Stimulated activated CD4-positive, alpha-beta T cell treated with anti-CD3 and anti-CD28 coated beads, TNF-alpha, amount 100 ng/mL, for 24 hours (primary cell): ENCODE measurements at regions not wholly inside any gene's neighbourhood (a gene's known extent, or its start where the extent isn't known, plus 50 kb on each side); places are given as distances from the start of the nearest gene placed in this dataset.

Source experiments
- DNase-seq, 3 experiments: peaks; one replicate each; pipeline ENCODE4 v3.0.0-alpha.2; 2020; ENCODE audit warnings: low read depth in 3 of 3

DNA sequence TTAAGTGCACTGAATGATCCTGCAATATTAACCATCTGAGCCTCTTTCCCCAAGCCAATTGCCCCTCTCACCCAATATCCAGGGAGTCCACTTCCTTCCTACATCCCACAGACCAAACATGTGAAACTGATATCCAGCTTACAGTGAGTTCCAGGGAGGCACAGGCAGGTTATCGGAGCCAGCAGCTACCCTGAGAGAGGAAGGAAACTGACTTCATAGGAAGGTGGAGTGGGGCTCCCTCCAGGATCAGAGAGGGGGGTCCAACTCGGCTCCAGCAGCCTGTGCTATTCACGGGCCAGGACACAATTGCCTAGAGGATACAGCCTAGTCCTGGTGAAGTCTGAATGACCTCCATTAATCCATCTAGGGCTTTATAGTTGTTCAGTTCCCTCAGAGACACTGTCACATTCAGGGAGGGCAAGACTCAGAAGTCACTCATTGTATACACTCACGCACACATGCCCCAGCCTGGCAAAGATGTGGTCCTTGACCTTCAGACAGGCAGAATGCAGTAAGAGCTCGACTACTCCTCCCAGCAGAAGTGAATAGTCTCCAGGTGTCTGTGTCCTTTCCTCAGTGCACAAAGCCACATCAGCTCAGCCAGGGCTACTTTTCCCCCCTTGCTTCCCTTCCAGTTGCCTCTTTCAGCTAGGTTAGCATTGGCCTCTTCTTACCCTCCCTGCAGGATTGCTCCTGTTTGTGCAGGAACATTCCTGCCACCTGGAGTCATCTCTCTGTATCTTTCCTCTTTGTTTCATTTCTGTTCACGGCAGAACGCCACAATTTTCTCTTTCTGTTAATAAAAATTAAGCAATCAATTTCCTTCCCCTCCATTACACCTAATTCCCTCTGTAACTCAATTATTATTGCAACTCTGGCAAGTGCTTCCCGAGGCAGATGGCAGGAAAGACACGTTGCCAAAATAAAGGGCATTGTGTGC is 501.7 kb downstream of the ARHGEF28 start:
- DNase-seq, result no peak

DNA sequence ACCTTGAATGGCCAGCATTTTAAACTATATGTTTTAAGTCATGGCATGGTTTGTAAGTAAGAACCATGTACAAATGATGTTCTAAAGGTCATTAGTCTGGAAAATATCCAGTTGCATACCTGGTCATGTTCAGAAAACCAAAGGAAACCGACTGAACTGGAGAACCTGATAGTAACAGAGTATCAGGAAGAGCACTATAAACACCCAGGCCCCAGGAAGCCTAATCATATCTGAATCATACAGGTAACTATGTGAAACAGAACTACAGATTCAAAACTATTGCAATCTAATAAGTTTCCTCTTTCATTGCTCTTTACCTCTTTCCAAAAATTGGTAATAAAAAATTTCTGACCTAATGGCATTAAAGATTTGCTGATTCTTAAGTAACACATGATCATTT is 500.3 kb downstream of the ARHGEF28 start:
- no peak for DNase-seq

DNA sequence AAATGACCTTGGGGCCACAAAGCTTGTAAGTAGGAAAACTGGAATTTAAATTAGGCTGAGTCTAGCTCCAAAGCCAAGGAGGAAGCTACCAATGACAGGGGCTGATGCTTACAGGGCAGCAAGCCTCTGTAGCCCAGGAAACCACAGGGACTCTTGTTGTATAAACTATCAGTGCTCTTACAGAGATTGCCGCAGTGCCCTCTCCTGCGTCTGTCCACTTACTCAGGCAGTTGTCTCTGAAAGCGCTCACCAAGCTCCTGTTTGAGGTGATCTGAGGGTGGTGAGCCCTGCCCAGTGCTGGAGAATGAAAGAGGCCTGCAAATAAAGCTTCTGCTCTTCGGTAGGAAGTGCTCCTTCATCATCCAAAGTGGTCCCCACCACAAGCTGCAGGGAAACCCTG is 498.8 kb downstream of the ARHGEF28 start:
- DNase-seq, result no peak

DNA sequence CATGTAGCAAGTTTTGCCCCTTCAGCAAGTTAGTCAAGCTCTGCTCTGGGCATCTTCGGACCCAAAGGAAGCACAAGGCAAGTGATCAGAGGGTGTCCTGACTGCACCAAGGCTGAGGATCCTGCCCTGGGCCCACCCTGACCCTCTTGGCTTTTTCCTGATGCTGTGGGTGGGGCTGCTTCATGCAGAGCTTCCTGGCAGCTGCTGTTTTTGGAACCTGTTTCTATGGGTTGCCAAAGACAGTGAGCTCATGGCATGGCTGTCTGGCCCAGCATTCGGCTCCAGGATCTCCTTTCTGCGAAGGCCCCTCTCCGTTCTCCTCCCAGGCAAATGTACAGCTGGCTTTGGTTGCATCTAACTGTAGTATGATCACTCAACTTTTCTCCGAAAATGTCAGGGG is 497.9 kb downstream of the ARHGEF28 start:
- no peak for DNase-seq

DNA sequence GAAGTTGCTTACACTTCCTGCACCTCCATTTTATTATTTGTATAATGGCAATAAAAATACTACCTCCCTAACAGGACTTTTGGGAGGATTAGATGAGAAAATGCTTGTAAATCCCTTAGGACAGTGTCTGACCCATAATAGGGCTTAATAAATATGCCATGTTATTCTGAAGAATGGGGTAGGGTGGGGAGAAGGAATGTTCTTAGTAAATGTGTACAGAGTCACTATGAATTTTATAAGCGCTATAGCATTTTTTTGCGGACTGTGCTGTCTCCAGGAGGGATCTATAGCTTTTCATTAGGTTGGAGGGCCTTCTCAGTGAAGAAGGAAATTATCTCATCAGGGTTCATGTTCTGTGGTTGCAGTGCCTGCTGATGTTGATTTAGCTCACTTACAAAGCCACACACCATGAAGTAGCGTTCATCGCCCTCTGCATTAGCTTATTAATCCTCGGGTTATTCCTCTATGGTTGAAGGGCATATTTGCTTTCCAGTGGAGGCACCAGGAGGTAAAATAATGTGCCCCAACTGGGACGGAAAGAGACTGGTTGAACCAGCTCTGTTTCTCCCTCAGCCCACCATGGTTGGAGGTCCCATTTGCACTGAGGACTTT is 497.1 kb downstream of the ARHGEF28 start:
- no peak for DNase-seq

DNA sequence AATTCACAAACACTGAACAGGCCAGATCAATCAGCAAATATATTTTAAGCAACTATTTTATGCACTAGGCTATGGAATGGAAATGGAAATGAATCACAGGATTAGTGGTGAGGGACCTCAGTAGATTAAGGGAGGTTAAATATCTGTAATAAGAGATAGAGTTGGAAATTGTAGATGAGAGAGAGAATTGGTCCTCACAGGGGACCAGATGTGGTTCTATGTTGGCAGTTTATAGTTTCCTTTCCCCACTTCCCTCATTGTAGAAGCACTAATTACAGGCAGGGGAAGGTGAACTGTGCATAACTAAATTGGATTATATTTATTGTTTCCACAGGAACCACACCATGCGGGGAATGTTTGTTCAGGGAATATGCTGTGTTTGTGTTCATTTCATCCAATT is 496.2 kb downstream of the ARHGEF28 start:
- DNase-seq, result no peak

DNA sequence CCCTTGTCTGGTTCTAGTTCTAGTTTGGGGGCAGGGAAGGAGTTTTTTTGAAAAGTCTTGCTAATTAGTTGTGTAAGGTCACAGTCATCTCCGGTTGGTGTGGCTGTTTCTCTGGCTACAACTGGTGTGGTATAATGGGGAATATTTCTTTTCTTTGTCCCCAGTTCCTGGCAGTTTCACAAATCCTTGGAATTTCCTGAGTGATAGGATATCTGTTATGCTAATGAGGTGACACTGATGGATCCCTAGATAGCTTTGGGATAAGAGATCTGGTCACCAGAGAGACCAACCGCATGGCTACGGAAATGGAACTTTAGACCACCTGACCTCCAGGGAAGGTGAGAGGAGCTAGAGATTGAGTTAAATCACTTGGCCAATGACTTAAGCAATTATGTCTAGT is 494.6 kb downstream of the ARHGEF28 start:
- no peak for DNase-seq

DNA sequence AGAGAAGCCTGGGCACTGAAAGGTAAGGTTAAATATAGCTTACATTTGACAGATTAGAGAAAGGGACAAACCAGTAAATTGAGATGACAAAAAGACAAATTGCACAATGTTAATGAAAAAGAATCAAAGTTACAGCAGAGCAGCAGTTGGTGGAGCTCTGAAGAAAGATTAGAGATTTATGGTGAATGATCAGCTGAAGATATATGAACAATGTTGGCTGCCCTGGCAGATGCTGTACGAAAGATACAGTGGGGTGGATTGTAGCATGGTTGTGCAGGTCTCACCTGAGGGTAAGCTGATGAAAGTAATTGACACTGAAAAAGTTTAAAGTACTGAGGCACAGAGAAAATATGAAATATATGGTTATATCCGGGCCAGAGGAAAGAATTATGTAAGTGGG is 492.1 kb downstream of the ARHGEF28 start:
- no peak for DNase-seq

DNA sequence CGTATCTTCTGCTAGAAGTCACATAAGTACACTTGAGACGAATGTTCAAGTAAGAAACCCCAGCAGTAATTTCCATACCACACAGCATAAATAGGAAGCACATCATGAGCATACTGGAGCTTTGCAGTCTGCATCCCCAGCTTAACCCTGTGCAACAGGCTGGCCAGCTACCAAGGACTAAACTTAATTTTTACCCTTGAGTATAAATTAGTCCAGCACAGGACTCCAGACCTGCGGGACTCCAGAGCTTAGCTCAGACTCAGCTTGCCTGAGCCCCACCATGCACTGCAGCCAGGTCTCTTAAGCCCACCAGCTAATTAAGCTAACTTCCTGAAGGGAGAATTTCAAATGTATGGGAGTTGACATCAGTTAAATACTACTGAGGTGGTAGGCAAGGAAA is 491.0 kb downstream of the ARHGEF28 start:
- DNase-seq, result no peak

DNA sequence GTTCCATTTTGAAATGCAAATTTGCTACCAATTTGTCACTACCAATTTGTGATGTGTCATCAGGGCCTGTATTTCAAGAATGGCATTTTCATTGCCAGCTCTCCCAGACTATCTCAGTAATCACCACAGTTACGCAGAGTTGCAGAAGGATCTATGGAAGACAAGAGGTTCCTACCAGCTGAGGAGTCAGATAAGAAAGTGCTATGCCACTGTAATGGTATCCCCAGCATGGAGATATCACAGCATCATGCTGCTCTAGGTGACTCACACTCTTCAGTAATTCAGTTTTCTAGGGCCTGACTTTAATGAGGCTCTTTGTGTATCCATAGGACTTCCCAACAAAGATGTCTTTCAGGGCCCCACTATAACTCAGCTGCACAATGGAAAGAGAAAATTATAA is 490.3 kb downstream of the ARHGEF28 start:
- no peak for DNase-seq

DNA sequence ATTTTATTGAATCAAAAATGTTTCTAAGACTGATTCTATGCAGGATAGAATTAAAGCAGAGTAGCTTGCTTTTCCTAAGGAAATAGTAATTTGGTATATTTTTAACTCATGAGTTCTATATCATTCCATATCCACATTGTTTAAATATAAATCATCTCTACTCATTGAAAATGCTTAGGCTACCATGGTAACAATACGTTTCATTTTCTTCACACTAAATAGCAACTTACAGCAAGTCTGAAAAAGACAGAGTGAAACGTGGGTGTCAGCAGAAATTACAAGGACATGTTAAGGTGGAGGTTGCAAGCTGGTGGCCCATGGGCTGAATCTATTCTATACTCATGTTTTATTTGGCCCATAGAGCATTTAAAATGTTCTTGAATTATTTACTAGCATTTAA is 487.9 kb downstream of the ARHGEF28 start:
- no peak for DNase-seq

DNA sequence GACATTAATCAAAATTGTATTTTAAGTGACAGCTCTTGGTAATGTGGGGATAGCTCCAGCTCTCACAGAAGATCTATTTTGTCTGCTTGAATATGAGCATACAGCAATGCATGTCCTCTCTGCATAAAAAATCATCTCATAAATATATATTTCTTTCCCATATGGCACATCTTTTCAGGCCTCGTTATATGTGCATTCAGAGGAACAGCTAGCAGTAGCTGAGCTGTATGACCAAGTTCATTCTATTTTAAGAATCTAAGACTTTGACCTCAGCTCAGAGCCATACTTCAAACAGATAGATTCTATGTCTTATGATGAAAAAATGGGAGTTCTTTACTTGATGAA is 487.2 kb downstream of the ARHGEF28 start:
- DNase-seq, result no peak

DNA sequence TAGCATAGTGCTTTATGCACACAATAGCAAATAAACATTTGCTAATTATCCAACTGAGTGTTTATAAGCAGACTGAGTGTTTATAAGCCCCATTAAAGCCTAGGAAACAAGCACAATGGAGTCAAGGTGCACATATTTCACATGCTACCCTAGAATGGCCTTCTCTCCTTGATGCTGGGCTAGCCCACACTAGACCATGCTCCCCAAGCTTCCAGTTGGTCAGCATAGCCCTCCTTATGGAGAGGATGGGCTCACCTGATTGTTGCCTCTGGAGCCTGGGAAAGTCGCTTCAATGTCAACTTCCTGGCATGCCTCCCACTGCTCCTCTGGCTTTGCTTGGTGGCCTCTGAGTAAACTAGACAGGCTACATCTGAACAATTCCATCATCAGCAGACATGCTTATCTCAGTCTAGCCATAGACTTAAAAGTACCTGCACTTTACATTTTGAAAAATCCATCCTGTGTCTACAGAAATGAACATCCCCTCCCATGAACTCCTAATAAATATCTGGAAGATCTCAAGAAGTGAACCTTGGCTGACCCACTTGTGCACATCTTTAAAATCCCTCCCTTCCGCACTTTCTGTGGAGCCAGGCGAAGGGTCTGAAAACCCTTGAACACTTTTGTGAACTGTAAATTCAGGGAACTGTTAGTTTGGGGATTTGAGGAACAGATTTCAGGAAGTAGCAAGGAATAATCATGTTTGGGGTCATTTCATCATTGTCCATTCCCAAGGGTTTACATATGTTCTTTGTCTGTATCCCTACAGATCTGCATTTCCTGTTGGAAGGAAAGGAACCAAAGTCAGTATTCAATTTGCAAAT is 486.6 kb downstream of the ARHGEF28 start:
- no peak for DNase-seq

DNA sequence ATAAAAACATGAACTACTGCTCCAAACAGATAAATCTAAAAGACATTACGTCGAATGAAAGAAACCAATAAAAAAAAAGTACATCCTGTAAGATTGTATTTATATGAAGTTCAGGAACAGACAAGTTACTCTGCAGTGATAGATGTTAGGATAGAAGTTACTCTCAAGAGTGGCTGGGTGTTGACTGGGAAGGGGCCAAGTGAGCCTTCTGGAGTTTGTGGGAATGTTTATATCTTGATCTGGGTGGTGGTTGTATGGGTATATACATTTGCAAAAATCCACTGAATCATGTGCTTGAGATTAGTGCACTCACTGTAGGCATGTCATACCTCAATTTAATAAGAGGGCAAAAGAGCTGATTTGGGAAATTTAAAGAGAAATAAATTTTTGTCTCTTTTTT is 485.8 kb downstream of the ARHGEF28 start:
- no peak for DNase-seq

DNA sequence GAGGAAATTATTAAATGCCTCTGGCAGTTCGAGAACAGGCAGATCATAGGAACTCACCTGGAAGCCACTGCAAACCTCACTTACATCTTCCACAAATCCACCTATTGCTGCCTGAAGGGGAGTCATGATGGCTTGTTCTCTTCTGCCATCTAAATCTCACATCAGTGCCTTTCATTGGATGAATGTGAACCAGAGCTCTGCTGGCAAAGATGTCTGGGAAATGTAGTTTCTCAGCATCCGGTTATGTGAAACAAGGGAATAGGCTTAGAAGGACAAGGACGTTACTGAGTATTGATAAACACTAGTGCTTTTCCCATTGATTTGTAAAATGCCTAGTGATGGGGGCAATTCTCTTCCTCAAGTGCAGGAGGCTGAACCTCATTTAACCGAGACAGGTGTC is 483.3 kb downstream of the ARHGEF28 start:
- DNase-seq, result no peak

DNA sequence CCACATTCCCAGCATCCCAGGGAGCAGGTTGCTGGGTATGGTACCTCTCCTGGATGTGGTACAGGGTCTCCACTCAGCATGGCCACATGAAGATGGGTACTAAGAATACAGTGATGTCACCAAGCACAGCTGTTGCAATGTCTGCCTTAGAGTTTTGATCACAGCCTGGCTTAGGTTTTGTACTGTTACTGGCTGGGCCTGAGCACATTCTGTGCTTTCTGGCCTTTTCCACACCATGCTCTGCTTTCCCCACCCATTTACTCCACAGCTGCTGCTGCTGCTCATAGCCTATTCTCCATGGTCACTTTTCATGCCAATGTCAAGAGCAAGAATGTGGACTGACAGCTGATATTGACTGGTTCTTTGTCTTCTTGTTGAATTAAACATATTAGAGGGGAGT is 481.9 kb downstream of the ARHGEF28 start:
- no peak for DNase-seq

DNA sequence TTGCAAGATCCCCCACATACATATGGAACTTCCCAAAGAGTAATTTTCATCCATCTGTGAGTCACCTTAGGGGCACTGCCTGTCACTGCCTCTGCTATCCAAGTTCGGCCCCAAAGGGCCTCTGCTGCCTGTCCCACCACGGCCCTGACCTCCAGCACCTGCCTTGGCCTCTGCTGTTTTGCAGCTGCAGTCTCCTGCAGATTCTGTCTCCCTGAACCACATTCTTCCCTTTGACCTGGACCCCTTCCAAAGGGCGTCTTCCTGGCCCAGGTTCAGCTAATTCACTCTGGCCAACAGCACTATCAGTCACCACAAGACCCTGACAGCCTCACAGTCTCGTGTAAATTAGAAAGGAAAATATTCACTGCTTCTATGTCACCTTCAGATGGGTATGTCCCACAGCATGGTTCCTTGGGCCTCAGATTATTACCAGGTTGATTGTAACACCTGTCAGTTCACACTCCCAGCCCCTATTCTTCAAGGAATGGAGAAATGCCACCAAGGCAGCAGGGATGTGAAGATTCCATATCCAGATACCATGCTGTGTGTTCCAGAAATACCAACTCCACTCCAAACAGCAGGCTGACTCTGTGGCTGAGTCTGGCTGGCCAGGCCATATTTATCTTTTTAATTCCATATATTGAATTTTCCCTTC is 479.3 kb downstream of the ARHGEF28 start:
- no peak for DNase-seq

DNA sequence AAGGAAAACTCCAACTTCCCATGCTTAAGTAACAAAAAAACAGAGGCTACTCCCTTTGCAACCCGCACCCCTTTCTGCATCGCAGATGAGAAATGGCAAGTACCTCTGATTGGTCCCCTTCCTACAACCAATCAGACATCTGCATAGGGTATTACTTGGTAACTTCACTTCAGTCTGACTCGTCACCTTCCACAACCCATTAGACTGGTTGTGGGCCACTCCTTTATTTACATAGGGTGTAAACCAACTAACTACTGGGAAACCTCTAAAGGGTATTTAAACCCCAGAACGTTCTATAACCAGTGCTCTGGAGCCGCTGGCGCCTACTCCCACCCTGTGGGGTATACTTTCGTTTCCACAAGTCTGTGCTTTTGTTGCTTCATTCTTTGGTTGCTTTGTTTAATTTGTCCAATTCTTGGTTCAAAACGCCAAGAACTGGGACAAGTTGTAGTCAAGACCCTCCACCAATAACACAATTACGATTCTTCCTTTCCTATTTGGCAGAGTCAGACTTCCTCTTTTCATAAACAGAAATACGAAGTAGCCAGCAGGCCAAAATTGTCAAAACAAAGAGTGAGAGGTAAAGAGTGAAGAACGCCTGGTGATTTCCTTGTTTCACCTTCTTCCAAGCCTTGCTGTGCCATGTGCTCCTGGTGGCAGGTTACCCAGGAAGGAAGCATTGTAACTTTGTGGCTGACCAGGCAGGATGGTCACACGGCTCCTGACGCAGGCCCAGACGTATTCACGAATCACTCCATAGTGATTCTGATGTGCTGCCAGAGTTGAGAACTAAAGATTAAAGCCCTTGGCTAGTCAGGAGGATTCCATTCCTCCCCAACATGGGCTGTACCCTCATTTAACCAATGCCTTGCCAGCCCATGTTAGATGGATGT is 477.4 kb downstream of the ARHGEF28 start:
- no peak for DNase-seq

DNA sequence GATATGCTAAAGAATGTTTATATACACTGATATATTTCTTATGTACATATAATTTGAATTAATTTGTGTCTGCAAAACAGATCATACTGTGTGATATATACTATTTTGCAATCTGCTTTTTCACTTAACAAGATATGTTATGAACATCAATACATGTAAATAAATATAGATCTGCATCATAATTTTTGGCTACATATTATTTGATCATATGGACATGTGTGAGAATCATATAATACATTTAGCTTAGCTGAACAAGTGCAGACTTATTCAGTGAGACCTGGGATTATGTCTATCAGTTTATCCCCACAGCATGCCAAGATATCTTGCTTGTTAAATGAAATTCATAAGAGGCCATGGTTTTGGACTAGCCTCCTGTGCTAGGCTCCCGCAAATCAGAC is 474.3 kb downstream of the ARHGEF28 start:
- no peak for DNase-seq

DNA sequence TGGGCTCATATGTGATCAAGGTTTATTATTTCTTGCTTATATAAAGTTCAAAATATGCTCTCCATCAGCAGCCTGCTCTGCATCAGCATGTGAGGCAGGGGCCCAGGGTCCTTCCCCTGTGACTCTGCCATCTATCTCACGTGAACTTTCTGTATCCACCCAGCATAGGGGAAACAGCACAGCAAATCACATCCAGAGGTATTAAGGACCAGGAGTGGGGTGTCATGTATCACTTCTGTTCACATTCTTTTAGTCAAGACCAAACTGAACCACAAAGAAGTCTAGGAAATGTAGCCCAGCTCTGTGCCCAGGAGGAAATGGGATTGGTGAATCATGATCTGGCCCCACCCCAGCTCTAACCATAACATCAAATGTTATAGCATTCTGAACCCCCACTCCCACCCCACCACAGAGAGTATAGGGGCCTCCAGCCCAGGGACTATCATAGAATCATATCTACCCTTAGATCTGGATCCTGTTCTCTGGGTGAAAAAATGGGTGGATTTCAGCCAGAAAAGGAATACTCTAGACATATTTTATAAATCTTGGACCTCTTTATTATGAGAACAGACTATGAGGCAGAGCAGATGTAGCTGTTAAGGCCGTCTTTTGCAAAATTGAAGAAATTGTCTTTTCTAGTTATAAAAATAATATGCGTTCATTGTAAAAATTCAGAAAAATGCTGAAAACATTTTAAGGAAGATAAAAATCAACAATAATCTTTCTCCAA is 473.7 kb downstream of the ARHGEF28 start:
- no peak for DNase-seq
